GM18511 (cell line): ENCODE measurements at regions not wholly inside any gene's neighbourhood (a gene's known extent, or its start where the extent isn't known, plus 50 kb on each side); places are given as distances from the start of the nearest gene placed in this dataset.

Experiments
- ATAC-seq: cut with Tn5 transposase; IDR thresholded peaks from one replicate; pipeline ENCODE4 v1.9.1; 2021; ENCODE audit warnings: mild to moderate bottlenecking, moderate library complexity; ENCODE audit not compliant: unreplicated experiment

- no peak for ATAC-seq
These were observed 52.4 kb upstream of the WDR26 start for GRCh38 chr1:224486801-224487583.

DNA sequence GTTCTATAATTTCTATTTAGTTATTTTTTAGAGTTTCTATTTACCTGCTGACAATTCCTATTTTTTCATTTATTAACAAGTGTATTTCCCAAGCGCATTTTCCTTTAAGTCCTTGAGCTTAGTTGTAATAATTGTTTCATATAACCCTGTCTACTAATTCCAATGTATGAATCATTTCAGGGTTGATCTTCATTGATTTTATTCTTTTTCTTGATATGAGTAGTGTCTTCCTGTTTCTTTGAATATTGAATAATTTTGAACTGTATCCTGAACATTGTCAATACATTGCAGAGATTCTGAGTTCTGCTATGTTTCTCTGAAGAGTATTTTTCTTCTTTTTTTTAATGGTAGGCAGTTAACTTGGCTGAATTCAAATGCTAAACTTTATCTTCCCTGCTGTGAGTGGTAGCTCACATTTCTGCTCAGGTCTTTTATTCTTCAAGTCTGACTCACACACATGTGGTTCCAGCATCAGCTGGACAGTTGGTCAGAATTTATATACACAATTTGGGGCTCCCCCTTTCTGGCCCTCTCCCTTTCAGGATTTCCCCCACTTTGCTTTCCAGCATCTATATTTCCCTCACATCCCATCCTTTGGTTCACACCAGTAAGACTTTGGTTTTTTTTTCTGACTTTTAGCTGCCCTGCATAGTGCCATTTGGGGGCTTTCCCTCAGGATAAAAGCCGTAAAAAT is 54.4 kb upstream of the WDR26 start:
- no peak for ATAC-seq

GRCh38 chr1:224489534-224490365 is 55.2 kb upstream of the WDR26 start:
- no peak for ATAC-seq

DNA sequence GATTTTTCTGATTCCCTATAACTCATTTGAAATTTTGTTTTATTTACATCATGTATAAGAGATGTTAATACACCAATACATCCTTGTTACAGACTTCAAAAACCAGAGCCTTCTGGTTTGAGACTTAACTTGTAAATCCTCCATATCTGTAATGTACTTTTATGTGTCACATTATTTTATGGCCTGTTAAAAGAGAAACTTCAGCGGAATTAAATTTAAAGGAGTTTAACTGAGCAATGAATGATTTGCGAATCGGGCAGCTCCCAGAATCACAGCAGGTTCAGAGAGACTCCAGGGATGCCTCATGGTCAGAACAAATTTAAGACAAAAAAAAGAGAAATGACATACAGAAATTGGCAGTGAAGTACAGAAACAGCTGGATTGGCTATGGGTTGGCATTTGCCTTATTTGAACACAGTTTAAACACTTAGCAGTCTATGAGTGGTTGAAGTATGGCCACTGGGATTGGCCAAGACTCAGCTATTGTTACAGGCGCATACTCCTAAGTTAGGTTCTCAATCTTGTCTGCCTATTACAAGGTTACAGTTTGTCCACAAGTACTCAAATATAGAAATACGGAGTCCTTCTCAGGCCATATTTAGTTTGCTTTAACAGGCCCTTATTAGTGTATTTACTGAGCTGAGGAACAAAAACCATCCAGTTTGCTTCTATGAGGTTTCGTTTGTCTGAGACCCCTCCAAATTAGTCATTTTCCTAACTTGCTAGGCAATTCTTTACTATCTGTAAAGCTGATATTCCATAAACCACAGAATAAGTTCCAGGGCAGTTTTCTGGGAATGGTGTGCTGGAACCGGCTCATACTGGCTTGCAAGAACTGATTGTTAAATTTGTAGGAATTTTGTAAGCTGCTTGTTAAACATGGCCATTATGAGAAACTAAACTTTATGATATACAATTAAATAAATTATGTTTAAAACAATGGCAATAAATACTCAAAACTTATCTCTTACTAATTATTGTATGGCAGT is 56.2 kb upstream of the WDR26 start:
- no peak for ATAC-seq

DNA sequence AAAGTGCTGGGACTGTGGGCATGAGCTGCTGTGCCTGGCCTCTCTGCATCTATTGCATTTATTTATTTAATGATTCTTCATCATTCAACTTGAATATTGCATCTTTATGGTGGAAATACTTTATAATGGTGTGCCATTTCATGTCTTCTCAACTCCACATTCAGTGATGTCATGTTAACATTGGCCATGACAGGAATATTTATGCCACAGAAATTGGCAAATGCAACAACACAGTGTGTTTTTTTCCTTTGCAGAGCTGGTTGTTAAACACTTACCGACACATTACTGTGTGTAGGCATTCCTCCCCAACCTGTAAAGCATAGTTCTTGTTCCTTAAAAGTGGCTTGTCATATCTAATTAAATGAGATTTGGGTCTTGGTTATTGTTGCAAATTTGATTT is 57.4 kb upstream of the WDR26 start:
- no peak for ATAC-seq

DNA sequence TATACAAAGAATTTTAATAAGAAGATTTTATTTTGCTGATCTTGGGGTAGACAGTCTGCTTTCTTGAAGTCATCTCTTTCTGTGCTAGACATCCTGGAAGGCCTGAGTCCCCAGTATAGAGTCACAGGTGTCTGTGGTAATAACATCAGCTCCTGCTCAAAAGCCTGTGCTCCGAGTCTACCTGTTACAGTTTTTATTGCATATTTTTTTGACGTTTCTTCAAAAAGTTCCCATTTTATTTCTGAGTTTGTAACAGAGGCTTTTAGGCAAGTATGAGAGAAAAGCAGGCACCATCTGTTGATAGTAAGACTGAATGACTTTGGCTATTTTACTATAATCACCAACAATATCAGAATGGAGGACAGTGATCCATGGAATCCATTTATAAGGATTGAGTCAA is 58.0 kb upstream of the WDR26 start:
- no peak for ATAC-seq

DNA sequence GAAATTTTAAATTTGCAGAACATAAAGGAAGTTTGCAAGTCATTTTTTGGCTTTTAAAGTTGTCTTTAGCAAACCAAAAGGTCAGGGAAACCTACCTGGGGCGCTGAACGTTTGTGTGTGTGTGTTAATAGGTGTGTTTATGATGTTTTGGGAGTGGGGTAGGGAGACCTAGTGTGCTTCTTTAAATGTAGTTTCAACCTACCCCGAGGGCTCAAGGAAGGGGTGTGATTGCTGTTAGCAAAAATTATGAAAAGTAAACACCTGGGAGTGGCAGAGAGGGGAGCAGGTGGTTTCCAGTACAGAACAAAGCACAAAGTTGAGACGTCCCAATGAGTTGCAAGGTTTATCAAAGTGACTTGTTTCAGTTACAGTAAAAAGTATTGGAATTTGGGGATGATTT is 58.7 kb upstream of the WDR26 start:
- no peak for ATAC-seq

DNA sequence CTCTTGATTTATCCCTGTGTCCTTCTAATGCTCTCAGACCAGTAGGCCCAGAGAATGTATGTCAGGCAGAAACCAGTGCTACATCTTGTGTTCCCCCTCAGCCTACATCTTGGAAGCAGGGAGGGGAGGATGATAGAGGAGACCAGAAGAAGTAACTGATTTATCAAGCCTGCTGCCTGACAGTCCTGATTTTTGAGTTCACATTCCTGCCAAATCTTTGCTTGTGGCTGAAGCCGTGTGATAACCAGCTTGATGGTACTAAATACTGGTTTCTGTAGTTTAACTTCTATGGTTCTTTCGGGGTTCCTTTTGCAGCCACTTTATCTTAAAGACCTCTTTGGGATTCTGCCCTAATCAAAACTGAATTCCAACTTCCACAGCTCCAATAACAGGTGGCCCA is 59.7 kb upstream of the WDR26 start:
- ATAC-seq: no peak

DNA sequence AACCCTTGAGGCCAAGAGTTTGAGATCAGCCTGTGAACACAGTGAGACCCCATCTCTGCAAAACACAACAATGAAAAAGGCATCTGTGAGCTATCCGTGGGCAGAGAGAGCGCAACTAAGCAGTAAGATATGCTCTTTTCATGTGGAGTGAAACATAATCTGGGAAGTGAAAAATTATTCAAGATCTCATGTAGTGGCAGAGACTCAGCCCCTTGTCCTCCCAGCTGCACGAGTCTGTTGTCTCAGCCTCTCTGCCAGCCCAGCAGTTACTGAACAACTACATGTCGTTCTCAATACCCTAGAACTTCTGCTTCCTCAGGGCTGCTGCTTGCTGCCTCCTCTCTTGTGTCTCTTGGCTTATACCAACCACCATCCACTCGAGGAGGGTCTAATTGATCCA is 61.3 kb upstream of the WDR26 start:
- no peak for ATAC-seq

DNA sequence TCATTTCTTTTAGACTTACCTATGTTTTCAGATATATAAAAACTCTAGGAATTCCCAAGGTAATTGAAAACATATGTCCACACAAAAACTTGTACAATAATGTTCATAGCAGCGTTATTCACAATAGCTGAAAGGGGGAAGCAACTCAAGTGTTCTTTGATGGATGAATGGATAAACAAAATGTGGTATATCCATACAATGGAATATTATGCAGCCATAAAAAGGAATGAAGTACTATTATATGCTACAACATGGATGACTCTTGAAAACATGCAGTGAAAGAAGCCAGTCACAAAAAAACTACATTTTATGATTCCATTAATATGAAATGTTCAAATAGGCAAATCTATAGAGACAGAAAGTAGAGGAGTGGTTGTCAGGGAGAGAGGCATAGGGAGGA is 62.2 kb upstream of the WDR26 start:
- ATAC-seq: no peak

DNA sequence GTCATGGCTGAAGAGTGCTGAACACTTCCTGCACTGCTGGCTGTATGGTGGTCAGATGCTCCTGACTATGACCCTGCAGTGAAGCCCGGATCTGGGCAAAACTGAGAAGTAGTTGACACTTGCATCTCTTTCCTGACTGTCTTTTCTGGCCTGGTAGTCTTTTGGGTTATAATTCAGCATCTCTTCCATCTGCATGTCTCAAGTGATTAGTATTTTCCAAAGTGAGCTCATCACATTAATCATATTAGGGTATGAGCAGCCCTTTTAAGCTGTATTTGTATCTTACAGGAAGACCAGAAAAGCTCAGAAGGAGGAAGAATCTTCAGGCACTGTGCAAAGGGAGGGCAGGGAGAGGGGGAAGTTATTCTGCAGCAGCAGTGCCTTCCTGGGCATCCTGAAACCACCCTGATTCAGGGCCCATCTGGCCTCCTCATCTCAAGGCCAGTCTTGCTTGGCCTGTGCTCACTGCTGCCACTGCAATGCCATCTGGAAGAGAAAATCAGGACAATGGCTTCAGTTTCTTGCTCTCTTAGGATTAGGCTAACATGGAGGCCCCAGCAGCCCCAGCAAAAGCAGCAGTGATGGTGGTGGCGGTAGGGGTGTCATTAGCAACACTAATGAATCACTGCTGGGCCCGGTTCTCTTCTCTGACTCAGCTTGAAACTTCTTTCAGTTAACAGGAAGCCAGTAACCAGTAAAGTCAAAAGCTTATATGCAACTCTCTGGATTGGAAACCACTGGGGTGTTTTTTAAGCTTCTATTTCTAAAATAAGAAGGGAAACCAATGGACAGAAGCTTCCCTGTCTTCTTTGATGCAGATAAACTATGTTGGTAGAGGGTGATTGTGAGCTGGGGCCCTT is 63.3 kb upstream of the WDR26 start:
- ATAC-seq: peak; percentile 94

DNA sequence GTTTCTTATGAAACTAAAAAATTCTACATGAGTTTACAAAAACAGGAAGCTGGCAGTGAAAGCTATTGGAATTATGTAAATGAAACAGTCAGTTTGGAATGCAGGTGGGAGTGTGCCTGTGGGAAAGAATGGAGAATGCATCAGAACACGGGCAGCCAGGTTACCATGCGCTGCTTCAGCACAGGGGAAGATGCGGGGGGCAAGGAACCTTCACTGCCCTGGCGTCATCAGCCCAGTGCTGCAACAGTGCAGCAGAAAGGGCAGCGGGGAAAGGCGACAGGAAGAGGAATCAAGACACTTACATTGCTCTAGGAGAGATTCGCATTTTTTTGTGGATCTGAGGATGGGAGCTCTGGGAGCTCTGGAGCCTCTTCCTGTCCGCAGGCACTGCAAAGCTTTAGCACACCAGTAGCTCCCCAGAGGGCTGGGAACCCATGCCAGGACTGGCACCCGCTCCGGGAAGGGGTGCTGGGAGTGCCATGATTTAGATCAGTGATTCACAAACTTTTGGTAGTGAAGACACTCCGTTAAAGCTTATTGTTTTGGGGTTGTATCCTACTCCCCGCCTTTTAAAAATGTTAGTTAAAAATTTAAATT is 64.1 kb upstream of the WDR26 start:
- ATAC-seq: peak; percentile 1

- ATAC-seq: no peak
These were observed 64.6 kb upstream of the WDR26 start for GRCh38 chr1:224499204-224499603.

- no peak for ATAC-seq
These were observed 66.2 kb upstream of the WDR26 start for GRCh38 chr1:224500796-224501195.

DNA sequence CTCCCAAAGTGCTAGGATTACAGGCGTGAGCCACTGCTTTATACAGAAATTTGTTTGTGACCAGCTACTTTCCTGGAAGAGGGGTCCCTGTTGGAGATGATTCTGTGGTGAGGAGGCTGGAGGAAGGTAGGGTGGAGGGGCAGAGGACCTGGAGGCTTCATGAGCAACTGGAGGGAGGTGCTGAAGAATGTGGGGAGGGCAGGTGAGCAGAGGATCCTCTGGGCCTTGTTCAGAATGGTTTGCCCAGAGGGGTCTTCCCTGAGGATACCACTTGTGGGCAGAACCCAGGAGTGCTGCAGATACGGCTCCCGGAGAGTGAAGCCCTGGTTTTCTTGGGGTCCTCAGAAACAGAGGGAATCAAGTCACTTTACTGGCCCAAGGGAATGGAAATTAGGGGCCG is 67.2 kb upstream of the WDR26 start:
- ATAC-seq: no peak

DNA sequence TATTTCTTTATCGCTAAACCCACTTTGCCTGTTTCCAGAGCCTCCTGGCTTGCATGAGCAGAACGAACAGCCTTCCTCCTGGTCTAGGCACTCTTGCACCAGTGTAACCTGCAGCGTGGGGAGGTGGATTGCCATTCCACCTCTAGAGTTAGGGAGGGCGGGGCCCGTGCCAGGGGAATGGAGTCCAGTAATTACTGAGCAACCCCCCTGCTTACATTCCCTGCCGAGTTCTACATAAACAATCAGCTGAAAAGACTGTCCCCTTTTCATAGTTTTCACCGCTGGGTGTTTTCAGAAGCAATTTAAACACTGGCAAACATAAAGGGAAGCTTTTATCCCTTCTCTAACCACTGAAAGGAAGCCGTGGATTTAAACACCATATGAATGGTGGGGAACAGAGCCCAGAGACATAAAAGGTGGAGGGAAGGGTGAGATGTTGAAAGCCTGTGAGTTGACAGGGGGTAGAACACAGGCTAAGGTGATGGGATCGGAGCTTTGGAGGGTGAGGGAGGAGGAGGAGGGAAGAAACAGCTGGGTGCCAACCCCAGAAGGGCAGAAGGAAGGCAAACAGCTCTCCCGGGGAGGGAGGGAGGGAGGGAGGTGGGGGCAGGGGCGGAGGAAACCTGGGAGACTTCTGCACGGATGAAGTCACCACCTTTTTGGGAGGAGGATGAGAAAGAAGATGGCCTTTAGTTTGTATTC is 68.0 kb upstream of the WDR26 start:
- ATAC-seq: no peak

- ATAC-seq: peak; percentile 93
These were observed 68.8 kb upstream of the WDR26 start for GRCh38 chr1:224503161-224504118.
